Renal pelvis (tissue), 1 donor: ENCODE measurements at regions not wholly inside any gene's neighbourhood (a gene's known extent, or its start where the extent isn't known, plus 50 kb on each side); places are given as distances from the start of the nearest gene placed in this dataset.
A peak's percentile ranks its signal among the peaks of the same experiment; 100 is the strongest.

ENCODE experiments used
- DNase-seq: peaks from one replicate; pipeline ENCODE4 v3.0.0-alpha.2; 2013

DNA sequence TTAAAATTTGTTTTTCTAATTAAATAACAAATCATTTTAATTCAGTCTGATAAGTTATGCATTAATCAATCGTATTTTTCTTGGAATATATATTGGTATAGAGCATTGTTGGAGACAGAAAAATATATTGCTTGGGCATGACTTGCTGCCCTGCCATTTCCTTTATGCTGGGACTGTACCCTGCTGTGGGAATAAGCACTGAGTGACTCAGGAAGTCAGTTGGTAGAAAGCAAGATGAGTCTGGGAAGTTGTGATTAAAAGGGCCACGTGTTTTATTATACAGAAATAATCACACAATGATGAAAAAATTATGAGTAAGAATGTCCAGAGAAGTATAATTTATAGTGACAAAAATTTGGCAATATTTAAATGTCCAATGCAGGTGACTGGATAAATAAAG lies 139.5 kb downstream of the KIF18A start:
- DNase-seq, result no peak

GRCh38 chr11:27965559-27965958 lies 142.4 kb downstream of the KIF18A start:
- no peak for DNase-seq

DNA sequence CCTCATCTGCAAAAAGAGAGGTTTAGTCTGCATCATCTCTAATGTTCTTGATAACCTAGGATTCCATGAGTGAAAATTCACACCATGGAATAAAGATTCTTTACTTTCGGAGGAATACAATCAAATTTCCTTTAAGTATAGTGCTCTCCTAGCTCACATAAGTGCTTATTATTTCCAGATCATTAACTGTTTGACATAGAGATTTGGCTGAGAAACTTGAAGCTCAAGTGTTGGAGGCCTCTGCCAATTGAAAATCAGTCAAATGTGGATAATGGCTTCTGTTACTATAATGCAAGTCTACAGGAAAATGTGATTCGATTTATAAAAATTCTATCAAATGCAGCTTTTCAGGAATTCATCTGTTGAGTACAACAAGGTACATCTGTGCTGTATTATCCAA lies 144.6 kb downstream of the KIF18A start:
- peak; percentile 42 for DNase-seq

DNA sequence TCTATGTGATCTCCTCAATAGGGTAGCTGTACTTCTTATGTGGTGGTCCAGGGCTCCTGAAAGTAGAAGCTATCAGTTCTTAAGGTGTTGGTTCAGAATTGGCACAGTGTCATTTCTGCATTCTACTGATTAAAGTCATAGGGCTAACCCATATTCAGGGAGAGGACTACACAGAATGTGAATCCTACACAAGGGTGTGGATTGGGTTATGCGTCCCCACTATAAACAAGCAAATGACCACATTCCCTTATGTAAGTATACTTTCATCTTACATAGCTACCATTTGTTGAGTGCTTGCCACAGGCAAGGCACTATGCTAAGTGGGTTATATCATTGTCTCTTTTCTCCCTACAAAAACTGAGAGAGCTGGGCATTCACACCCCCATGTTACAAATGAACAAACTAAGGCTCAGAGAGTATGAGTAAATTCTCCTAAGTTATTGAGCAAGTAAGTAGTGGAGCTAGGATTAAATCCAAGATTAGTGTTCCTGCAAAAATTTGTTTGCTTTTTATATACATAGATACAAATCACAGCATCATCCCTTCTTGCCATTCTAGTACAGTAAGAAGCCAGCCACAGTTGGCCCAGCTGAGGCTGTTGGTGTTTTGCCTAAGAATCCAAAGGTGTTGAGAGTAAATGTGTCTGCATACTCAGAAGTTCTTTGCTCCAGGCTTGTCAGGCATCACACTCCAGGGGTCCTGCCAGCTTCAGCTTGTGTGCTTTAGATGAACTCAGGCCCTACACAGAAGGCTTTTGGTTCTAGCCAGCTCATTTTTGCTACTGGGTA lies 157.8 kb downstream of the KIF18A start:
- no peak for DNase-seq

DNA sequence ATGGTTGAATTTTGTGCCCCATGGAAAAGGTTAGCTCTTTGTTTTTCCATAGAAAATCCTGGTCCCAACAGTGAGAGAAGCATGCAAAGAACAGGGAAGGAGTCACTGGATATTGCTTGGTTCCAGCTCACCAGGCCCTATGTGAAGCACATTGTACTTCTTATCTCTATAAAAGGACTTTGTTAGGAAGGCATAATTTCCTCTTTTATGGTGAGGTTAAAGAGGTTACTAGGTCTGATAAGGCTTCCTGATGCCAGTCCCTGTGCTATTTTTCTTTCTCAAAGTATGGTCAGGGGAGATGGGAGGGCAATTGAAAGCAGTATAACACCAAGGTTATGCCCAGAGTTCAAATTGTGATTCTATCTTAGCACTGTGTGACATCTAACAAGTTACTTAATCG lies 162.6 kb downstream of the KIF18A start:
- no peak for DNase-seq

DNA sequence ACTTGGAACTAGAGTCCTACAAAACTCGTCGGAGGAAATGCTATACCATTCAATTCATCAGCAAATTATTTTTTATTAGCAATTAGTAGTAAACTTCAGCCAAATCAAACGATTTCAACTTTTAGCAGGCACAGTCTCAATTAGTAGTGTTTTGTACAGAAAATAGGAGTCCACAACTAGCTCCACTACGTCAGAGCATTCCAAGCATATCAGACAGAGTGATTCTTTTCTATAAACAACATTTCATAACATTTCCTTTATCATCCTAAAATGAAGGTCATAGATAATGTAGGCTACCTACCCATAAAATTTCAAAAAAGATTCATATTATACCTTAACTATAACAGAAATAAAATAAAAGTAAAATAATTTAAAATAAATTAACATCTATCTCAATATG lies 169.9 kb downstream of the KIF18A start:
- no peak for DNase-seq

DNA sequence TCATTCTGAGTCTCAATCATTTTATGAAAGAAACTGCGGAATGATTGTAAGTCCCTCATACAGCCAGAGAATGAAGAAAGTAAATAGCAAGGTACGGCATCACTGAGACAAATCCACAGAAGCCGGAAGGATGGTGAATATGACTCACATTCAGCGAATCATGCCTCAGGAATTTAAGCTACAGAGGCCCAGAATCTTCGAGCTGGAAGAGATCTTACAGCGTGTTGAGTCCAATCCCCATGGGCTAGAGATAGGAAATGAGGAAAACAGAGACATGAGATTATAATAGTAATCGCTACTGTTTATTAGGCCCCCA lies 173.2 kb downstream of the KIF18A start:
- no peak for DNase-seq

DNA sequence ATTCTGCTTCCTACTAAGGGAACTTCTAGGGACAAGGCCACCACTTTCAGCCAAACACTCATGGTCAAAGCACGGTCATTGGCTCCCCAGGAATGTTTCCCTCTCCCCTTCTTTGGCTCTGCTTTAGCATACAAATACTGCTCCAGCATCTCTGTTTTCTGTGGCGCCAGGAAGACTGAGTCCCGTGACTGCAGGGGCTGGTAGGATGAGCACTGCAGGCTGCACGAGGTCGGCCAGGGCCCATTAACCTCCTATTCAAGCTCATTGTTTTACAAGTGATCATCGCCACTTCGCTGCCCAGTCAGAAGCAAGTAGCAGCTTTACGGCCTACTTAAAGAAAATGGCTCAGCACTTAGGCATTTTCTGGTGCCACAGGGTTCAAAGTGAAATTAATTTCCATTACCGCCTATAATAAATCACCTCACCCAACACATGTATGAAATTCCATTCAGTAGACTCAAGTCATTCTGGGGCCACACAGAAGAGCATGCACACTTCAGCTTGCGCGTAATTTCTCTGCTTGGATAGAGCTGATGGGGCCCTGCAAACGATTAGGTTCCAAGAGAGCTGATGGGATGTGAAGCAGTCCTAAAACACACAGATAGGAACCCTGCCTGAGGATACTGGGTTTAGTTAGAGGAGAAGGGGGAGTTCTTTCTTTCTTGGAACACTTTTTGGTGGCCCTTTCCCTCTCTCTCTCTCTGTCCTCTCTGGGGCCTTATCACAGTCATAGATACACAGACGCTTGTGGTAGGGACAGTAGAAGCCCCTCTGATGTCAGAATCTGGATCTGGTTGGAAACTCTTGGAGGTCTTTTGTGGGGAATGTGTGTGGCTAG lies 173.7 kb downstream of the KIF18A start:
- peak; percentile 9 for DNase-seq

DNA sequence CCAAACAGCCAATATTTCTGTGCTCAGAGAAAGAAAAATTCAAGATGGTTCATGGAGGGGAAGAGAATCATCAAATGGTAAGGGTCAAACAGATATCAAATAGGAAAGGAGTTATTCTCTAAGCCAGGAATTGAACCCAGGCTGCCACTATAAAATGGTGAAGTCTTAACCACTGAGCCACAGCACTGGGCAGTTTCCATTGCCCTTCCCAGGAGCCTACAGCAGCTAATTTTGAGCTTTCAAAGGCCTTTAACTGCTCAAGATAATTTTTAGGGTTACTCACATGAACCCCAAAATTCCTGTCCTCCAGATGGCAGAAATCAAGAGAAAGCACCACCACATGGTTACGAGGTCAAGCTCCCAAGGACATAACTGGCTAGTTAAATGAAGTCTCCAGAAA lies 176.2 kb downstream of the KIF18A start:
- no peak for DNase-seq

- DNase-seq, result no peak
Measured at GRCh38 chr11:27930946-27931345, 177.0 kb downstream of the KIF18A start.

- no peak for DNase-seq
Measured at GRCh38 chr11:27928809-27929208, 179.1 kb downstream of the KIF18A start.

GRCh38 chr11:27926981-27927481 lies 180.9 kb downstream of the KIF18A start:
- DNase-seq, result no peak

- no peak for DNase-seq
Measured at GRCh38 chr11:27926486-27926885, 181.5 kb downstream of the KIF18A start.

GRCh38 chr11:27921472-27921871 lies 186.5 kb downstream of the KIF18A start:
- DNase-seq, result no peak

DNA sequence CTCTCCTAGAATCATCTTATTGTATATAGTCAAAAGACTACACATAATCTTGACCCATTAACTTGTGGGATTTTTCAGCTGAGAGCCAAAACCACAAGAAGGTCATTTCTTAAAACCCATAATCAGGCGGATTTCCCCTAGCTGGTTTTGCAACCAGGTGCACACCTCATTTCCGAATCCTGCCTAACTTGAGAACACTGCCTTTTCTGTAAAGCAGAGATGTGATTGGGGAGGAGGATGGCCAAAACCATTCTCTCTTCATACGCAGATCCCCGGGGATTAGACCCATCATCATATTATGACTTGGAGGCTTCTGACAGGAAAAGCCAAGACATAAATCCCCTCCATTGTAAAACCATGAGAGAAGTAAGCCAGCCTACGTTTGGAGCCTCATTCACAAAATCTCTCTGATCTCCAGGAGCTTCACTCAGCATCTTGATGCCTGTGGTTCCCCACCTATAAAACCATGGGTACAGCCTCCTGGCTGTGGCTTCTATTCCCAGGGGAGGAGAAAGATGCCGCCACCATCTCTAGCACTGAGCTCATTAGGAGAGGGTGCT lies 191.3 kb downstream of the KIF18A start:
- no peak for DNase-seq

DNA sequence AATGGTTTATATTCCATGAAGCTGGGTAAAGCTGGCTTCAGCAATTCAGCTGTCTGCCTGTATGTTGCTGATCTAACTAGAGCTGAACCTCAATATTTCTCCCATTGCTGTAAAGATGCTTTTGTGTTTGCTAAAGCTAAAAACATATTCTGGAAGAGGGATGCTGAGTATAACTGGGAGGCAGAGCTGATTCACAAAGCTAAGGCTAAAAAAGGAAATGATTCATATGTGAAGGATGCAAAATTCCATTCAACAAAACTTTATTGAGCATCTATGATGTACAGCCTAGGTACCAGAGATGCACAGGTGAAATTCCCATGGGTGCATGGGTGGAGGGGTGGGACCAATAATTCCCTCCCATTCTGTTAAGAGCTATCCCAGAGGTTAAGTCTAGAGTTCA lies 193.9 kb downstream of the KIF18A start:
- no peak for DNase-seq

- DNase-seq, result no peak
Measured at GRCh38 chr11:27913650-27914049, 194.3 kb downstream of the KIF18A start.

DNA sequence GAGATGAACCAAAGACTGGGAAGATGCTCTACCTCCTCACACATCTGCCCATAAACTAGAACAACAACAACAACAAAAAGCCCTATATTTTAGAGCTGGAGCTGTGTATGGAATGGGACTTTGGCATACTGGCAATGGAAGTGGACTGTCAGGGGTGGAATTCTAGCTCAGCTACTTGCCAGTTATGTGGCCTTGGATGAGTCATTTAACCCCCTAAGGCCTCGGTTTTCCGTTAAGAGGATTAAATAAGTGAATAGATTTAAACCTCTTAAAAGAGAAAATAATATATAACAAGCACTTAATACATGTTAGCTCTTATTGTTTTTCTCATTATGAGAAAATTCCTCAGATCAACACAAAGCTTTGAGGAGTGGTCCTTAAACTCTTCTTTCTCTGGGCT lies 195.0 kb downstream of the KIF18A start:
- DNase-seq, result no peak

DNA sequence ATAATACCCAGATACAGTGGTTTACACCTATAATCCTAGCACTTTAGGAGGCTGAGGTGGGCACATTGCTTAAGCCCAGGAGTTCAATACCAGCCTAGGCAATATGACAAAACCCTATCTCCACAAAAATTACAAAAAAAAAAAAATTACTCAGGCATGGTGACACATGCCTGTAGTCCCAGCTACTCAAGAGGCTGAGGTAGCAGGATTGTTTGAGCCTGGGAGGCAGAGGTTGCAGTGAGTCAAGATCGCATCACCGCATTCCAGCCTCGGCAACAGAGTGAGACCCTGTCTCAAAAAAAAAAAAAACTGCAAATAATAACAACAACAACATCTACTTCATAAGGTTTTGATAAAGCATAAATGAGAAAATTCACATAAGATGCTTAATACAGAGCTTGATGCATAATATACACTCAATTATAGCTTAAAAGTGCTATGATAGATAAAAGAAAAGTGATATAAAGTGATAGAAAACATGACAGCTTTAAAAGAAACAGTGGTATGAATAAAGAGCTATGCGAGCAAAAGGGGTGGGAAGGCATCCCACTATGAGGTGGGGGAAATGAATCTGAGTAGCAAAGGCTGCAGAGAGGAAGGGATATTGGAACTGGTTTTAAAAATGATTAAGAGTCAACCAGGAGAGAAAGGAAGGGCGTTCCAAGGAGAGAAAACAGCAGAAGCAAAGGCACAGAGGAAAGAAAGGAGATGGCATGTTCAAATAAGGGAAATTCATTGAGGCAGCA lies 197.6 kb downstream of the KIF18A start:
- DNase-seq, result no peak

GRCh38 chr11:27909386-27909785 lies 198.6 kb downstream of the KIF18A start:
- DNase-seq, result no peak

DNA sequence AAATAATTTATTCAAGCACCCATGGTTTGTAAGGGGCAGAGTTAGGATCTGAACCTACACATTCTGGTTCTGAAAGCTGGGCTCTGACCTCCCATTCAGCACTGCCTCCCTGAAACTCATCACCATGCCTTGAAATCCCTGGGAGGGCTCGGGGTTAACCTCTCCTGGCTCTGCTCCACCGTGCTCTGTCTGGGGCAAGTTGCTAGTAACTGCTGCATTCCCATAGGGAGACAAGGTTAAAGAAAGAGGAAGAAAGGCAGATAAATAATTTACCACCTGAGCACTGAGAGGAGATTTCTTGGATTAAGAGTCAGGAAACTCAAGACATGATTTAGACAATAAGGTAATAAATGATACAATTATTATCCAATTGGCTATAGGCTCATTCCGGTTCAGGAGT lies 199.3 kb downstream of the KIF18A start:
- no peak for DNase-seq

- no peak for DNase-seq
Measured at GRCh38 chr11:27907530-27907929, 200.4 kb downstream of the KIF18A start.
